CD4-positive, alpha-beta memory T cell (primary cell): ENCODE measurements at regions not wholly inside any gene's neighbourhood (a gene's known extent, or its start where the extent isn't known, plus 50 kb on each side); places are given as distances from the start of the nearest gene placed in this dataset.
A peak's percentile ranks its signal among the peaks of the same experiment; 100 is the strongest.

Experiments
- CTCF ChIA-PET: fragments of 350-600 bp; sonication (Branson Sonifier 250); formaldehyde crosslinking; loops from one replicate; lab custom pipeline; 2021; ENCODE audit warnings: inconsistent platforms; ENCODE audit not compliant: partially characterized antibody; lab: Charles Lee
- POLR2A ChIA-PET: fragments of 350-600 bp; sonication (Branson Sonifier 250); formaldehyde crosslinking; loops from one replicate; lab custom pipeline; 2021; ENCODE audit not compliant: partially characterized antibody; lab: Charles Lee
- DNase-seq, 5 donors: peaks; one replicate each; pipeline versions ENCODE4 v3.0.0 to v3.0.0-alpha.2; 2020 to 2022; ENCODE audit warnings: mixed read lengths in 1 of 5
- H3K27ac ChIP-seq: one replicate; pipeline ENCODE4 v1.7.0; 2013; ENCODE audit warnings: low read depth, low read length
- H3K27me3 ChIP-seq: 2 replicates; pipeline ENCODE4 v1.7.0; 2013; ENCODE audit warnings: mild to moderate bottlenecking, low read length, moderate library complexity; ENCODE audit not compliant: insufficient read depth
- H3K36me3 ChIP-seq: 2 replicates; pipeline ENCODE4 v1.7.0; 2013; ENCODE audit warnings: mild to moderate bottlenecking, low read length, moderate library complexity; ENCODE audit not compliant: insufficient read depth
- H3K4me1 ChIP-seq: 2 replicates; pipeline ENCODE4 v1.7.0; 2013; ENCODE audit warnings: mild to moderate bottlenecking, low read length, moderate library complexity; ENCODE audit not compliant: insufficient read depth
- H3K4me3 ChIP-seq, 2 donors: one replicate each; pipeline ENCODE4 v1.7.0; 2013; ENCODE audit warnings: low read length in 2 of 2, mild to moderate bottlenecking in 1 of 2
- H3K9me3 ChIP-seq, 2 donors: one replicate each; pipeline ENCODE4 v1.7.0; 2013; ENCODE audit warnings: low read length in 2 of 2, control low read depth in 1 of 2; ENCODE audit not compliant: control insufficient read depth in 1 of 2
- H3K27ac Mint-ChIP-seq, 7 donors: one replicate each; pipeline ENCODE4 v1.8.0; 2020 to 2021; ENCODE audit warnings: mixed read lengths in 7 of 7, mild to moderate bottlenecking in 6 of 7, inconsistent platforms in 3 of 7, moderate library complexity in 3 of 7
- H3K27me3 Mint-ChIP-seq, 2 donors: one replicate each; pipeline ENCODE4 v1.8.0; 2020 to 2021; ENCODE audit warnings: mixed read lengths in 2 of 2
- H3K36me3 Mint-ChIP-seq, 2 donors: one replicate each; pipeline ENCODE4 v1.8.0; 2020 to 2021; ENCODE audit warnings: mixed read lengths in 2 of 2, inconsistent platforms in 1 of 2, mild to moderate bottlenecking in 1 of 2
- H3K4me1 Mint-ChIP-seq, 4 donors: one replicate each; pipeline ENCODE4 v1.8.0; 2020 to 2021; ENCODE audit warnings: mixed read lengths in 4 of 4, mild to moderate bottlenecking in 1 of 4
- H3K4me3 Mint-ChIP-seq, 8 donors: one replicate each; pipeline ENCODE4 v1.8.0; 2020 to 2021; ENCODE audit warnings: mixed read lengths in 8 of 8, mild to moderate bottlenecking in 7 of 8, moderate library complexity in 6 of 8, inconsistent platforms in 3 of 8
- H3K9me3 Mint-ChIP-seq, 8 donors: one replicate each; pipeline ENCODE4 v1.8.0; 2020 to 2021; ENCODE audit warnings: mixed read lengths in 8 of 8, mild to moderate bottlenecking in 5 of 8, inconsistent platforms in 3 of 8, moderate library complexity in 1 of 8
- intact Hi-C: fragments of 100-400 bp; cut with micrococcal nuclease; formaldehyde crosslinking; loops from one replicate; pipeline ENCODE4 v1.15.1; 2023

DNA sequence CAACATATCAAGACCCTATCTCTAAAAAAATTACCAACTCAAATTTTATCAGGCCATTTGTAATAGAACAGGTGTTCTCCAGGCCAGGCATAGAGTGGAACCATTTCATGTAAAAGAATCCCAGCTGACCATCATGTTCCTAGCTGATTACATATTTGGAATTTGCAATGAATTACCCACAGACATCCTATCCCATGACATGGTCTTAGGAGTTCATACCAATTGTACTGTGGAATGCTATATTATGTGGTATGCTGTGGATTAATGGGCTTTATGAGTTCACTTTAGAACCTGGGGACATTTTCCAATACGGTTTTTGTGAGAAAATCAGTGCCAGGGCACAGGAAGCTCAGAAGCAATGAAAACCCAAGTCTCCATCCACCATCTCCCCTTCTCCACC, 110.3 kb downstream of the ZNF281 start:
- Mint-ChIP-seq H3K36me3 (peaks cover 3 to 4% of the 10 kb centered on the region in 2 donors), H3K9me3 (no peaks in the 10 kb centered on the region), H3K4me1 (peaks cover 8 to 18% (median 8%) of the 10 kb centered on the region in 4 donors), H3K27me3 (peaks cover 0 to 1% of the 10 kb centered on the region in 2 donors), H3K4me3 (no peak overlapping the region), H3K27ac (no peak overlapping the region)
- DNase-seq = no peak
- Histone ChIP-seq H3K27ac (no peak overlapping the region), H3K9me3 (no peaks in the 10 kb centered on the region), H3K4me1 (peaks cover 12% of the 10 kb centered on the region), H3K4me3 (no peak overlapping the region), H3K36me3 (no peaks in the 10 kb centered on the region), H3K27me3 (no peaks in the 10 kb centered on the region)
- ChIA-PET POLR2A (no interaction called here), CTCF (interaction anchor here (1.4 kb wide), 1 partner anchor 20 kb away, joined by 4 read pairs; no protein-coding TSS in a partner anchor)
- intact Hi-C loops = no loop called here

DNA sequence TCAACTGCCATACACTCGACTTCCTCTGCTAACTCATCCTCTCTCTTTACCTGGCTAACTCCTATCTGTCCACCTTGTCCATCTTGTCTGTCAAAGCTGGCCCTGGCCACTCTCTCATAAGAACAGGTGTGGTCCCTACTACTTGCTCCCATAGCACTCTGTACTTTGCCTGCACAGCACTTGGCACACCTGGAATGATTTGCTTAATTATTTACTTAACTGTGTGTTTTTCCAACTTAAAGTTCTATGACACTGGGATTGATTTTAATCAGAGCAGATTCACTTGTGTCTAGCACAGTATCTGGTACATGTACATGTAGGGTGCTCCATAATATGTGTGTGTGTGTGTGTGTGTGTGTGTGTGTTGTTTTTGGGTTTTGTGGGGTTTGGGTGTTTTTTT, 111.6 kb downstream of the ZNF281 start:
- POLR2A ChIA-PET = no interaction called here
- intact Hi-C loops = no loop called here
- Histone ChIP-seq H3K4me3 (no peak overlapping the region), H3K9me3 (no peaks in the 10 kb centered on the region), H3K27me3 (no peaks in the 10 kb centered on the region), H3K27ac (no peak overlapping the region), H3K4me1 (peaks cover 12% of the 10 kb centered on the region), H3K36me3 (no peaks in the 10 kb centered on the region)
- Mint-ChIP-seq H3K9me3 (no peaks in the 10 kb centered on the region), H3K27ac (peak overlapping the region in 1 of 7 donors; percentile 49), H3K27me3 (peaks cover 0 to 1% of the 10 kb centered on the region in 2 donors), H3K4me1 (peaks cover 8 to 15% (median 8%) of the 10 kb centered on the region in 4 donors), H3K36me3 (peaks cover 3 to 4% of the 10 kb centered on the region in 2 donors), H3K4me3 (no peak overlapping the region)
- CTCF ChIA-PET = interaction anchor here (0.7 kb wide), 1 partner anchor 55 kb away, joined by 3 read pairs; no protein-coding TSS in a partner anchor
- DNase-seq = no peak

DNA sequence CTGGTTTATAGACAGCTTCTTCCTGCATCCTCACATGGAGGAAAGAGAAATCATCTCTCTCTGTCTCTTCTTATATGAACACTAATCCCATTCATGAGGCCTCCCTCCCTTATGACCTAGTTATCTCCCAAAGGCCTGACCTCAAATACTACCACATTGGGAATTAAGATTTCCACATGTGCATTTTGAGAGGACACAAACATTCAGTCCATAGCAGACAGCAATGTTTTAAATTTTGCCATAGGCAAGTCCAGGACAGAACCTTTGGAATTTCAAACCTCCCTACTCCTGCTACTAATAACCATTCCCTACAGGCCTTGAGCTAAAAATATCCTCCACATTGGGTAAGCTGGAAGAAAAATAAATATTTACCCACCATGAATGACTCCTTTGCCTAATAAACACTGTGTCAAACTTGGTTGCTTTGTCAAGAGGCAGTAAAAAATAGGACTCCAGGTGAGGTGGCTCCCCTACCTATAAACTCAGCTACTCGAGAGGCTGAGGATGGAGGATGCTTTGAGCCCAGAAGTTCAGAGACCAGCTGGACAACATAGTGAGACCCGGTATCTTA, 113.7 kb downstream of the ZNF281 start:
- Histone ChIP-seq H3K36me3 (no peaks in the 10 kb centered on the region), H3K27me3 (no peaks in the 10 kb centered on the region), H3K9me3 (no peaks in the 10 kb centered on the region), H3K4me3 (no peak overlapping the region), H3K27ac (no peak overlapping the region), H3K4me1 (no peaks in the 10 kb centered on the region)
- H3K36me3 Mint-ChIP-seq = peaks cover 0 to 3% of the 10 kb centered on the region in 2 donors
- H3K9me3 Mint-ChIP-seq = no peaks in the 10 kb centered on the region
- H3K27ac Mint-ChIP-seq = no peak overlapping the region
- ChIA-PET CTCF (interaction anchor here (0.8 to 1.2 kb wide), 3 partner anchors 12 to 17 kb away, joined by 3 to 5 read pairs (median 3); no protein-coding TSS in a partner anchor), POLR2A (interaction anchor here (1.2 kb wide), 1 partner anchor 11 kb away, joined by 3 read pairs; no protein-coding TSS in a partner anchor)
- intact Hi-C loops = no loop called here
- peaks cover 0 to 1% of the 10 kb centered on the region in 2 donors for H3K27me3 Mint-ChIP-seq
- no peak for DNase-seq
- H3K4me3 Mint-ChIP-seq = no peak overlapping the region
- peaks cover 0 to 3% (median under 1%) of the 10 kb centered on the region in 4 donors for H3K4me1 Mint-ChIP-seq

- Mint-ChIP-seq H3K9me3 (no peaks in the 10 kb centered on the region), H3K36me3 (no peaks in the 10 kb centered on the region), H3K4me3 (no peak overlapping the region), H3K4me1 (no peaks in the 10 kb centered on the region), H3K27me3 (peaks cover 0 to 1% of the 10 kb centered on the region in 2 donors), H3K27ac (no peak overlapping the region)
- no peaks in the 10 kb centered on the region for H3K27me3 ChIP-seq
- H3K4me3 ChIP-seq = no peak overlapping the region
- no peak overlapping the region for H3K27ac ChIP-seq
- intact Hi-C loops = no loop called here
- H3K9me3 ChIP-seq = no peaks in the 10 kb centered on the region
- H3K4me1 ChIP-seq = no peaks in the 10 kb centered on the region
- no peaks in the 10 kb centered on the region for H3K36me3 ChIP-seq
- ChIA-PET POLR2A (no interaction called here), CTCF (interaction anchor here (1.1 to 1.4 kb wide), 3 partner anchors 8 to 15 kb away, joined by 4 to 8 read pairs (median 5); no protein-coding TSS in a partner anchor)
- DNase-seq = no peak
Measured at GRCh38 chr1:200294241-200294640, 115.6 kb downstream of the ZNF281 start.

- Mint-ChIP-seq H3K4me1 (no peaks in the 10 kb centered on the region), H3K9me3 (no peaks in the 10 kb centered on the region), H3K27me3 (no peaks in the 10 kb centered on the region), H3K36me3 (no peaks in the 10 kb centered on the region), H3K4me3 (no peak overlapping the region), H3K27ac (no peak overlapping the region)
- no peaks in the 10 kb centered on the region for H3K4me1 ChIP-seq
- ChIA-PET POLR2A (no interaction called here), CTCF (no interaction called here)
- no peak overlapping the region for H3K27ac ChIP-seq
- H3K27me3 ChIP-seq = no peaks in the 10 kb centered on the region
- no peak overlapping the region for H3K4me3 ChIP-seq
- H3K9me3 ChIP-seq = no peaks in the 10 kb centered on the region
- intact Hi-C loops = no loop called here
- DNase-seq = no peak
- no peaks in the 10 kb centered on the region for H3K36me3 ChIP-seq
Measured at GRCh38 chr1:200292699-200293098, 117.1 kb downstream of the ZNF281 start.

DNA sequence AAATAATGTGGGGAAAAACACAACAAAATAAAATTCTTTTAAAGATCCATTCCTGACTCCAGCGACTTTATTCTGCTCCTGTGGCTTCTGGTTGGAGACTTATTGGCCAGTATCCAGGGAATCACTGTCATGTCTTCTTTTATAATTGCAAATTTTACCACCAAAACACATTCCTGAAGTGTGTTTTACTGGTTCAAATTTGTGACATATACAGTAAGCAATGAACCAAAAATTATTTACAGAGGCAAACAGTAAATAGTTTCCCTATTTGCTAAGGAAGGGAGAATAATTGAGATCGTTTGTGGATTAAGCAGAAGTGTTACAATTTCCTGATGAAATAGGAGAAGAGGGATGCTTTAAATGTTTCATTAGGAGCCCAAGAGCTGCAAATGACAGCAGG, 118.7 kb downstream of the ZNF281 start:
- Mint-ChIP-seq H3K27me3 (no peaks in the 10 kb centered on the region), H3K27ac (no peak overlapping the region)

GRCh38 chr1:200290010-200290685, 119.7 kb downstream of the ZNF281 start:
- Mint-ChIP-seq H3K27me3 (peaks cover 0 to 2% of the 10 kb centered on the region in 2 donors), H3K9me3 (no peaks in the 10 kb centered on the region), H3K4me3 (no peak overlapping the region), H3K4me1 (no peaks in the 10 kb centered on the region), H3K36me3 (no peaks in the 10 kb centered on the region), H3K27ac (no peak overlapping the region)
- H3K4me3 ChIP-seq = no peak overlapping the region
- intact Hi-C loops = no loop called here
- no peaks in the 10 kb centered on the region for H3K36me3 ChIP-seq
- no peak overlapping the region for H3K27ac ChIP-seq
- ChIA-PET CTCF (no interaction called here), POLR2A (interaction anchor here (1.2 kb wide), 1 partner anchor 11 kb away, joined by 3 read pairs; no protein-coding TSS in a partner anchor)
- no peaks in the 10 kb centered on the region for H3K4me1 ChIP-seq
- DNase-seq = no peak
- H3K9me3 ChIP-seq = no peaks in the 10 kb centered on the region
- no peaks in the 10 kb centered on the region for H3K27me3 ChIP-seq

More for the DNA sequence above, 118.7 kb downstream of the ZNF281 start:
- intact Hi-C loops = no loop called here
- Histone ChIP-seq H3K4me3 (no peak overlapping the region), H3K4me1 (no peaks in the 10 kb centered on the region), H3K9me3 (no peaks in the 10 kb centered on the region), H3K27me3 (no peaks in the 10 kb centered on the region), H3K27ac (no peak overlapping the region), H3K36me3 (no peaks in the 10 kb centered on the region)
- CTCF ChIA-PET = no interaction called here
- no peak for DNase-seq
- Mint-ChIP-seq H3K36me3 (no peaks in the 10 kb centered on the region), H3K9me3 (no peaks in the 10 kb centered on the region), H3K4me1 (no peaks in the 10 kb centered on the region), H3K4me3 (no peak overlapping the region)
- POLR2A ChIA-PET = no interaction called here
